EL (cell line): ENCODE measurements at regions not wholly inside any gene's neighbourhood (a gene's known extent, or its start where the extent isn't known, plus 50 kb on each side); places are given as distances from the start of the nearest gene placed in this dataset.
"Not testable (repeated sequence)": the region's sequence is repeated elsewhere in the genome, so short reads cannot be mapped to it uniquely, and the experiment has no call there.

Experiments
- DNase-seq: peaks from one replicate; pipeline ENCODE4 v3.0.0-alpha.2; 2016

- DNase-seq, result no peak
Observed at GRCh38 chr3:177439694-177440269, 242.5 kb upstream of the TBL1XR1 start.

- DNase-seq, result peak; percentile 20
Observed at GRCh38 chr3:177440456-177441104, 243.3 kb upstream of the TBL1XR1 start.

- DNase-seq, result no peak
Observed at GRCh38 chr3:177441276-177441812, 244.1 kb upstream of the TBL1XR1 start.

GRCh38 chr3:177441813-177442646 is 244.7 kb upstream of the TBL1XR1 start:
- DNase-seq, result no peak

- DNase-seq, result peak; percentile 69
Observed at GRCh38 chr3:177443469-177443868, 246.2 kb upstream of the TBL1XR1 start.

- no peak for DNase-seq
Observed at GRCh38 chr3:177444696-177445095, 247.4 kb upstream of the TBL1XR1 start.

- DNase-seq, result no peak
Observed at GRCh38 chr3:177445549-177445948, 248.3 kb upstream of the TBL1XR1 start.

GRCh38 chr3:177446165-177446601 is 248.9 kb upstream of the TBL1XR1 start:
- no peak for DNase-seq

GRCh38 chr3:177447938-177448337 is 250.7 kb upstream of the TBL1XR1 start:
- DNase-seq, result no peak

- DNase-seq, result no peak
Observed at GRCh38 chr3:177448987-177449359, 251.7 kb upstream of the TBL1XR1 start.

- peak; percentile 36 for DNase-seq
Observed at GRCh38 chr3:177449360-177450006, 252.2 kb upstream of the TBL1XR1 start.

- DNase-seq, result no peak
Observed at GRCh38 chr3:177451301-177451750, 254.0 kb upstream of the TBL1XR1 start.

GRCh38 chr3:177451864-177452830 is 254.9 kb upstream of the TBL1XR1 start:
- peak; percentile 85 for DNase-seq

- peak; percentile 37 for DNase-seq
Observed at GRCh38 chr3:177452831-177453450, 255.7 kb upstream of the TBL1XR1 start.

- DNase-seq, result no peak
Observed at GRCh38 chr3:177453451-177453844, 256.2 kb upstream of the TBL1XR1 start.

GRCh38 chr3:177457204-177457603 is 259.9 kb upstream of the TBL1XR1 start:
- not testable (repeated sequence) for DNase-seq

GRCh38 chr3:177459401-177459800 is 262.1 kb upstream of the TBL1XR1 start:
- peak; percentile 66 for DNase-seq

- DNase-seq, result no peak
Observed at GRCh38 chr3:177460047-177460446, 262.8 kb upstream of the TBL1XR1 start.

GRCh38 chr3:177461765-177462164 is 264.5 kb upstream of the TBL1XR1 start:
- DNase-seq, result no peak

GRCh38 chr3:177463341-177463740 is 266.1 kb upstream of the TBL1XR1 start:
- not testable (repeated sequence) for DNase-seq

GRCh38 chr3:177463863-177464262 is 266.6 kb upstream of the TBL1XR1 start:
- DNase-seq, result peak; percentile 84
